ENCODE measurements at regions not wholly inside any gene's neighbourhood (a gene's known extent, or its start where the extent isn't known, plus 50 kb on each side); places are given as distances from the start of the nearest gene placed in this dataset.

- Histone ChIP-seq H3K4me1 (no peaks in the 10 kb centered on the region), H3K9me3 (peaks cover 0 to under 1% (median 0%) of the 10 kb centered on the region in 3 donors), H3K27me3 (peaks cover 5% of the 10 kb centered on the region), H3K27ac (no peak overlapping the region), H3K4me3 (no peak overlapping the region), H3K36me3 (no peaks in the 10 kb centered on the region)
- WGBS, 2 donors (ENCODE audit: low coverage in 1 of 2), result 42 to 56% methylated on average over 7 of the region's 7 CpGs
- no peak for ATAC-seq
- no peak for TF ChIP-seq POLR2A (IDR thresholded peaks at IDR 0.05)
- TF ChIP-seq CTCF (IDR thresholded peaks at IDR 0.05), result no peak
- no peak for TF ChIP-seq POLR2AphosphoS5 (IDR thresholded peaks at IDR 0.05)
- no peak for TF ChIP-seq EP300 (IDR thresholded peaks at IDR 0.05)
Observed at GRCh38 chr13:78401873-78402707, 201.3 kb downstream of the POU4F1 start.

GRCh38 chr13:78398743-78399410 lies 204.5 kb downstream of the POU4F1 start:
- TF ChIP-seq CTCF (IDR thresholded peaks at IDR 0.05) (no peak), EP300 (IDR thresholded peaks at IDR 0.05) (no peak), POLR2A (IDR thresholded peaks at IDR 0.05) (no peak), POLR2AphosphoS5 (IDR thresholded peaks at IDR 0.05) (no peak)
- H3K27me3 ChIP-seq, result peaks cover 5% of the 10 kb centered on the region
- no peak overlapping the region for H3K27ac ChIP-seq
- 61 to 75% methylated on average over 4 of the region's 4 CpGs for WGBS, 2 donors (ENCODE audit: low coverage in 1 of 2)
- ATAC-seq, result no peak
- no peak overlapping the region for H3K4me3 ChIP-seq
- peaks cover 0 to 9% (median 0%) of the 10 kb centered on the region in 3 donors for H3K9me3 ChIP-seq
- no peaks in the 10 kb centered on the region for H3K36me3 ChIP-seq
- no peaks in the 10 kb centered on the region for H3K4me1 ChIP-seq

GRCh38 chr13:78393286-78394142 lies 209.8 kb downstream of the POU4F1 start:
- Histone ChIP-seq H3K36me3 (no peaks in the 10 kb centered on the region), H3K27me3 (peaks cover 5% of the 10 kb centered on the region), H3K4me3 (no peak overlapping the region), H3K27ac (no peak overlapping the region), H3K4me1 (no peaks in the 10 kb centered on the region), H3K9me3 (peaks cover 0 to 9% (median 0%) of the 10 kb centered on the region in 3 donors)
- no peak for ATAC-seq
- TF ChIP-seq POLR2AphosphoS5 (IDR thresholded peaks at IDR 0.05) (no peak), POLR2A (IDR thresholded peaks at IDR 0.05) (no peak), CTCF (IDR thresholded peaks at IDR 0.05) (no peak), EP300 (IDR thresholded peaks at IDR 0.05) (no peak)
- WGBS, 2 donors (ENCODE audit: low coverage in 1 of 2), result 63% methylated on average over 4 of the region's 4 CpGs

- no peak for ATAC-seq
- Histone ChIP-seq H3K27me3 (peaks cover 4% of the 10 kb centered on the region), H3K9me3 (no peaks in the 10 kb centered on the region), H3K36me3 (no peaks in the 10 kb centered on the region), H3K4me3 (no peak overlapping the region), H3K4me1 (no peaks in the 10 kb centered on the region), H3K27ac (no peak overlapping the region)
- 54 to 85% methylated on average over 1 of the region's 1 CpG for WGBS, 2 donors (ENCODE audit: low coverage in 1 of 2)
- TF ChIP-seq POLR2AphosphoS5 (IDR thresholded peaks at IDR 0.05), result no peak
- TF ChIP-seq EP300 (IDR thresholded peaks at IDR 0.05), result no peak
- TF ChIP-seq CTCF (IDR thresholded peaks at IDR 0.05), result no peak
- no peak for TF ChIP-seq POLR2A (IDR thresholded peaks at IDR 0.05)
Observed at GRCh38 chr13:78383899-78384298, 219.5 kb downstream of the POU4F1 start.

All from gastroesophageal sphincter (tissue), 4 donors.